ENCODE measurements at regions not wholly inside any gene's neighbourhood (a gene's known extent, or its start where the extent isn't known, plus 50 kb on each side); places are given as distances from the start of the nearest gene placed in this dataset.

- TF ChIP-seq, protein P1, sequence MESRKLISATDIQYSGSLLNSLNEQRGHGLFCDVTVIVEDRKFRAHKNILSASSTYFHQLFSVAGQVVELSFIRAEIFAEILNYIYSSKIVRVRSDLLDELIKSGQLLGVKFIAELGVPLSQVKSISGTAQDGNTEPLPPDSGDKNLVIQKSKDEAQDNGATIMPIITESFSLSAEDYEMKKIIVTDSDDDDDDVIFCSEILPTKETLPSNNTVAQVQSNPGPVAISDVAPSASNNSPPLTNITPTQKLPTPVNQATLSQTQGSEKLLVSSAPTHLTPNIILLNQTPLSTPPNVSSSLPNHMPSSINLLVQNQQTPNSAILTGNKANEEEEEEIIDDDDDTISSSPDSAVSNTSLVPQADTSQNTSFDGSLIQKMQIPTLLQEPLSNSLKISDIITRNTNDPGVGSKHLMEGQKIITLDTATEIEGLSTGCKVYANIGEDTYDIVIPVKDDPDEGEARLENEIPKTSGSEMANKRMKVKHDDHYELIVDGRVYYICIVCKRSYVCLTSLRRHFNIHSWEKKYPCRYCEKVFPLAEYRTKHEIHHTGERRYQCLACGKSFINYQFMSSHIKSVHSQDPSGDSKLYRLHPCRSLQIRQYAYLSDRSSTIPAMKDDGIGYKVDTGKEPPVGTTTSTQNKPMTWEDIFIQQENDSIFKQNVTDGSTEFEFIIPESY (CRISPR knock-in tag; IDR thresholded peaks at IDR 0.05): no peak
- no peak for TF ChIP-seq POLR3G (IDR thresholded peaks at IDR 0.05; ENCODE audit: extremely low read depth, insufficient read length, insufficient replicate concordance)
- no peak for TF ChIP-seq ZNF280B (CRISPR knock-in tag; IDR thresholded peaks at IDR 0.05)
- no peak for TF ChIP-seq HOXB6 (CRISPR knock-in tag; IDR thresholded peaks at IDR 0.05; ENCODE audit: borderline replicate concordance)
- TF ChIP-seq STAG1 (CRISPR knock-in tag; IDR thresholded peaks at IDR 0.05; ENCODE audit: borderline replicate concordance): no peak
- no peak for TF ChIP-seq PYGO2 (tag; IDR thresholded peaks at IDR 0.05)
- no peak for TF ChIP-seq ZBTB7A (IDR thresholded peaks at IDR 0.05; ENCODE audit: borderline replicate concordance, control insufficient read depth, low read depth, low read length)
- TF ChIP-seq, protein P2, sequence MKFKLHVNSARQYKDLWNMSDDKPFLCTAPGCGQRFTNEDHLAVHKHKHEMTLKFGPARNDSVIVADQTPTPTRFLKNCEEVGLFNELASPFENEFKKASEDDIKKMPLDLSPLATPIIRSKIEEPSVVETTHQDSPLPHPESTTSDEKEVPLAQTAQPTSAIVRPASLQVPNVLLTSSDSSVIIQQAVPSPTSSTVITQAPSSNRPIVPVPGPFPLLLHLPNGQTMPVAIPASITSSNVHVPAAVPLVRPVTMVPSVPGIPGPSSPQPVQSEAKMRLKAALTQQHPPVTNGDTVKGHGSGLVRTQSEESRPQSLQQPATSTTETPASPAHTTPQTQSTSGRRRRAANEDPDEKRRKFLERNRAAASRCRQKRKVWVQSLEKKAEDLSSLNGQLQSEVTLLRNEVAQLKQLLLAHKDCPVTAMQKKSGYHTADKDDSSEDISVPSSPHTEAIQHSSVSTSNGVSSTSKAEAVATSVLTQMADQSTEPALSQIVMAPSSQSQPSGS (CRISPR knock-in tag; IDR thresholded peaks at IDR 0.05): no peak
- TF ChIP-seq CBFA2T3 (IDR thresholded peaks at IDR 0.05): peak; percentile 28; the same call in 1 of the 2 replicates
- no peak for TF ChIP-seq UBTF (IDR thresholded peaks at IDR 0.05; ENCODE audit: borderline replicate concordance in 1 of 2, low read depth in 2 of 2, low read length in 2 of 2)
- no peak for TF ChIP-seq KAT8 (IDR thresholded peaks at IDR 0.05; ENCODE audit: low read depth)
- no peak for TF ChIP-seq FOXK2 (conservative IDR thresholded peaks at IDR 0.05 in 1 of 2, IDR thresholded peaks at IDR 0.05 in 1 of 2; ENCODE audit: low read depth in 2 of 2)
- TF ChIP-seq SMAD1 (IDR thresholded peaks at IDR 0.05; ENCODE audit: low read depth, low read length, partially characterized antibody): no peak
- no peak for TF ChIP-seq ZNF507 (tag; conservative IDR thresholded peaks at IDR 0.05)
- no peak for TF ChIP-seq ZNF316 (IDR thresholded peaks at IDR 0.05)
- no peak for TF ChIP-seq SFPQ (IDR thresholded peaks at IDR 0.05; ENCODE audit: low read depth, low read length)
- no peak for TF ChIP-seq ZNF77 (CRISPR knock-in tag; IDR thresholded peaks at IDR 0.05)
- no peak for TF ChIP-seq XRCC4 (IDR thresholded peaks at IDR 0.05; ENCODE audit: extremely low read depth, insufficient read depth, insufficient read length)
These were observed 647.4 kb downstream of the BCOR start (continued) for GRCh38 chrX:39450234-39450977.
